ENCODE measurements at regions not wholly inside any gene's neighbourhood (a gene's known extent, or its start where the extent isn't known, plus 50 kb on each side); places are given as distances from the start of the nearest gene placed in this dataset.

DNA sequence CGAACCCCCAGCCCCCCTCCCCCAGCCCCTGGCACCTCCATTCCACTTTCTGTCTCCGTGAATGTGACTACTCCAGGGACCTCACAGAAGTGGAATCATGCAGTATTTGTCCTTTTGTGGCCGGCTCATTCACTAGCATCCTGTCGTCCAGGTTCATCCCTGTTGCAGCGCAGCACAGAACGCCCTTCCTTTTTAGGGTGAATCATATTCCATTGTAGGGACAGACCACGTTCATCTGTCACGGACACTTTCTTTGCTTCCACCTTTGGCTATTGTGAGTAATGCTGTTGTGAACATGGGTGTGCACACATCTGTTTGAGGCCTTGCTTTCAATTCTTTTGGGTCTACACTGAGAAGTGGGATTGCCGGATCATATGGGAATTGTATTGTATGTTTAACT lies 148.9 kb upstream of the IQSEC1 start:
- TF ChIP-seq POLR2A (IDR thresholded peaks at IDR 0.05; ENCODE audit: low read length) (no peak), GATA1 (IDR thresholded peaks at IDR 0.05; ENCODE audit: low read depth, low read length) (no peak)
